Ovary (tissue), 3 donors: ENCODE measurements at regions not wholly inside any gene's neighbourhood (a gene's known extent, or its start where the extent isn't known, plus 50 kb on each side); places are given as distances from the start of the nearest gene placed in this dataset.
"Not testable (repeated sequence)": the region's sequence is repeated elsewhere in the genome, so short reads cannot be mapped to it uniquely, and the experiment has no call there.

Source experiments
- EP300 ChIP-seq: sonication (generic); formaldehyde crosslinking; IDR thresholded peaks from one replicate; pipeline ENCODE4 v1.6.1; 2017; ENCODE audit warnings: antibody characterized with exemption
- POLR2A ChIP-seq: fragments of 450-650 bp; IDR thresholded peaks from one replicate; pipeline ENCODE4 v1.6.1; 2017; ENCODE audit warnings: antibody characterized with exemption, mild to moderate bottlenecking, moderate library complexity
- TF ChIP-seq, protein P1 (sequence below), 3 donors: fragments of 450-650 bp in 2 of 3; fragments of 200-600 bp in 1 of 3; IDR thresholded peaks; one replicate each; pipeline versions ENCODE4 v1.5.1 to v1.8.0; 2016 to 2022; ENCODE audit warnings: antibody characterized with exemption in 3 of 3, mild to moderate bottlenecking in 1 of 3
- donor health status: DM: no; HTN: no; CAD: no.

DNA sequence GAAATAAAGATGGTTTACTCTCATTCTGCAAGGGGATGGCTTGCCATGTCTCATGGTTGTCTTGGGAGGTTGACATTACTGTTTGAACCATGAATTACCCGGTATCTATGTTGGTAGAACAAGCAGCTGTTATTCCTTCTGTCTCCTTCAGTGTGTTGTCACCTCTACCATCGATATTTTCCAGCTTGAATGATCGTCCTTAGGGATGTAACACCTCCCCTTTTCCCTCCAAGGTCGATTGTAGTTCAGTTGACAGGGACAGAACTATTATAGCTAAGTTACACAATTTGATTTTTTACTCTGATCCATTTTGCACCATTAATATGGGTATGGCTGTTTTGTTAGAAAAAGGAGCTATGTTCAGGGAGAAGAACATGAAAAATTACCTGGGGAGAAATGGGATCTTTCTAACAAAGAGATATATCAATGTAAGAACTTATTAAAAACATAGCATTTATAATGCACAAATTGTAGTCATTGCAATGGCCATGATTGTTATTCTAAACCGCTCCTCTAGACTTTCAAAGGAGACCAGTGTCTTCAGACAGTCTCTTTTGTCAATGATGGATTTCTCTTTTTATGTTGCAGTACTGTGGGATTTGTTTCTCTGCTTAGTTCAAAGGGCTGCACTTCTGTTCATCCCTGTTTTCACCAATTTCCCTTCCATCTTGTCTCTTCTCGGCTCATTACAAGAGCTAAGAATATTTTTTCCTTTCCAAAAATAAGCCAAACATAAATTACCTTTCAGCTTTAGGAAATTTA, 681.6 kb downstream of the PRIM2 start:
- TF ChIP-seq POLR2A, EP300: not testable (repeated sequence)
- TF ChIP-seq, protein P1, sequence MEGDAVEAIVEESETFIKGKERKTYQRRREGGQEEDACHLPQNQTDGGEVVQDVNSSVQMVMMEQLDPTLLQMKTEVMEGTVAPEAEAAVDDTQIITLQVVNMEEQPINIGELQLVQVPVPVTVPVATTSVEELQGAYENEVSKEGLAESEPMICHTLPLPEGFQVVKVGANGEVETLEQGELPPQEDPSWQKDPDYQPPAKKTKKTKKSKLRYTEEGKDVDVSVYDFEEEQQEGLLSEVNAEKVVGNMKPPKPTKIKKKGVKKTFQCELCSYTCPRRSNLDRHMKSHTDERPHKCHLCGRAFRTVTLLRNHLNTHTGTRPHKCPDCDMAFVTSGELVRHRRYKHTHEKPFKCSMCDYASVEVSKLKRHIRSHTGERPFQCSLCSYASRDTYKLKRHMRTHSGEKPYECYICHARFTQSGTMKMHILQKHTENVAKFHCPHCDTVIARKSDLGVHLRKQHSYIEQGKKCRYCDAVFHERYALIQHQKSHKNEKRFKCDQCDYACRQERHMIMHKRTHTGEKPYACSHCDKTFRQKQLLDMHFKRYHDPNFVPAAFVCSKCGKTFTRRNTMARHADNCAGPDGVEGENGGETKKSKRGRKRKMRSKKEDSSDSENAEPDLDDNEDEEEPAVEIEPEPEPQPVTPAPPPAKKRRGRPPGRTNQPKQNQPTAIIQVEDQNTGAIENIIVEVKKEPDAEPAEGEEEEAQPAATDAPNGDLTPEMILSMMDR (IDR thresholded peaks at IDR 0.05): not testable (repeated sequence)
